ENCODE measurements at regions not wholly inside any gene's neighbourhood (a gene's known extent, or its start where the extent isn't known, plus 50 kb on each side); places are given as distances from the start of the nearest gene placed in this dataset.
"Not testable (repeated sequence)": the region's sequence is repeated elsewhere in the genome, so short reads cannot be mapped to it uniquely, and the experiment has no call there.

- Mint-ChIP-seq H3K27ac (no peak overlapping the region), H3K4me3 (no peak overlapping the region), H3K27me3 (peaks cover 71% of the 10 kb centered on the region), H3K9me3 (no peaks in the 10 kb centered on the region), H3K4me1 (no peaks in the 10 kb centered on the region)
- ATAC-seq (no peak), DNase-seq (no peak)
Observed at GRCh38 chr13:24983094-24983493, 112.8 kb upstream of the PABPC3 start.

- no peak for DNase-seq
Observed at GRCh38 chr13:24984134-24984533, 111.8 kb upstream of the PABPC3 start.

GRCh38 chr13:24985107-24985506 lies 110.8 kb upstream of the PABPC3 start:
- no peak overlapping the region for H3K4me3 Mint-ChIP-seq
- no peak overlapping the region for H3K27ac Mint-ChIP-seq
- DNase-seq (no peak), ATAC-seq (no peak)
- no peaks in the 10 kb centered on the region for H3K9me3 Mint-ChIP-seq
- peaks cover 81% of the 10 kb centered on the region for H3K27me3 Mint-ChIP-seq
- no peaks in the 10 kb centered on the region for H3K4me1 Mint-ChIP-seq

More at GRCh38 chr13:24984134-24984533, 111.8 kb upstream of the PABPC3 start:
- no peaks in the 10 kb centered on the region for H3K4me1 Mint-ChIP-seq
- ATAC-seq = no peak
- H3K9me3 Mint-ChIP-seq = no peaks in the 10 kb centered on the region
- peaks cover 75% of the 10 kb centered on the region for H3K27me3 Mint-ChIP-seq
- H3K27ac Mint-ChIP-seq = no peak overlapping the region
- no peak overlapping the region for H3K4me3 Mint-ChIP-seq

GRCh38 chr13:24985896-24986295 lies 110.0 kb upstream of the PABPC3 start:
- H3K9me3 Mint-ChIP-seq = no peaks in the 10 kb centered on the region
- DNase-seq (no peak), ATAC-seq (no peak)
- H3K27me3 Mint-ChIP-seq = peaks cover 75% of the 10 kb centered on the region
- no peaks in the 10 kb centered on the region for H3K4me1 Mint-ChIP-seq
- H3K4me3 Mint-ChIP-seq = no peak overlapping the region
- H3K27ac Mint-ChIP-seq = no peak overlapping the region

- Mint-ChIP-seq H3K27me3 (peaks cover 75% of the 10 kb centered on the region), H3K9me3 (no peaks in the 10 kb centered on the region), H3K27ac (no peak overlapping the region), H3K4me3 (no peak overlapping the region), H3K4me1 (no peaks in the 10 kb centered on the region)
- no peak for DNase-seq
- no peak for ATAC-seq
Observed at GRCh38 chr13:24986826-24987225, 109.1 kb upstream of the PABPC3 start.

- H3K9me3 Mint-ChIP-seq, H3K4me1 Mint-ChIP-seq, DNase-seq, H3K27ac Mint-ChIP-seq, H3K4me3 Mint-ChIP-seq, ATAC-seq: not testable (repeated sequence)
- peaks cover 48% of the 10 kb centered on the region for H3K27me3 Mint-ChIP-seq
Observed at GRCh38 chr13:24989959-24990358, 106.0 kb upstream of the PABPC3 start.

GRCh38 chr13:24992946-24993345 lies 103.0 kb upstream of the PABPC3 start:
- not testable (repeated sequence) for DNase-seq

GRCh38 chr13:24995225-24995804 lies 100.6 kb upstream of the PABPC3 start:
- DNase-seq = peak; percentile 53 to 56
- Mint-ChIP-seq H3K4me3 (no peak overlapping the region), H3K27ac (peak overlapping the region in 1 of 2 donors; percentile 12), H3K9me3 (no peaks in the 10 kb centered on the region), H3K4me1 (no peaks in the 10 kb centered on the region), H3K27me3 (peaks cover 28% of the 10 kb centered on the region)
- ATAC-seq = peak; percentile 87

More at GRCh38 chr13:24992946-24993345, 103.0 kb upstream of the PABPC3 start:
- peaks cover 27% of the 10 kb centered on the region for H3K27me3 Mint-ChIP-seq
- H3K4me1 Mint-ChIP-seq, H3K9me3 Mint-ChIP-seq, H3K4me3 Mint-ChIP-seq, ATAC-seq, H3K27ac Mint-ChIP-seq: not testable (repeated sequence)

GRCh38 chr13:24997367-24997967 lies 98.5 kb upstream of the PABPC3 start:
- no peak overlapping the region for H3K27ac Mint-ChIP-seq
- no peak overlapping the region for H3K4me3 Mint-ChIP-seq
- H3K4me1 Mint-ChIP-seq = no peaks in the 10 kb centered on the region
- H3K9me3 Mint-ChIP-seq = no peaks in the 10 kb centered on the region
- ATAC-seq = no peak
- DNase-seq = no peak
- H3K27me3 Mint-ChIP-seq = peaks cover 41% of the 10 kb centered on the region

GRCh38 chr13:24998433-24998832 lies 97.5 kb upstream of the PABPC3 start:
- Mint-ChIP-seq H3K4me3 (no peak overlapping the region), H3K9me3 (no peaks in the 10 kb centered on the region), H3K27me3 (peaks cover 50% of the 10 kb centered on the region), H3K27ac (no peak overlapping the region), H3K4me1 (no peaks in the 10 kb centered on the region)
- no peak for ATAC-seq
- no peak for DNase-seq

GRCh38 chr13:25001476-25002206 lies 94.3 kb upstream of the PABPC3 start:
- peaks cover 71% of the 10 kb centered on the region for H3K27me3 Mint-ChIP-seq
- H3K9me3 Mint-ChIP-seq = no peaks in the 10 kb centered on the region

GRCh38 chr13:25002311-25002710 lies 93.6 kb upstream of the PABPC3 start:
- not testable (repeated sequence) for ATAC-seq, H3K9me3 Mint-ChIP-seq, DNase-seq, H3K27ac Mint-ChIP-seq, H3K4me1 Mint-ChIP-seq, H3K4me3 Mint-ChIP-seq
- H3K27me3 Mint-ChIP-seq = peaks cover 78% of the 10 kb centered on the region

More at GRCh38 chr13:25001476-25002206, 94.3 kb upstream of the PABPC3 start:
- ATAC-seq (no peak), DNase-seq (no peak)
- Mint-ChIP-seq H3K27ac (no peak overlapping the region), H3K4me1 (no peaks in the 10 kb centered on the region), H3K4me3 (no peak overlapping the region)

GRCh38 chr13:25004489-25004888 lies 91.4 kb upstream of the PABPC3 start:
- not testable (repeated sequence) for DNase-seq, H3K27ac Mint-ChIP-seq, H3K4me1 Mint-ChIP-seq, ATAC-seq, H3K4me3 Mint-ChIP-seq, H3K9me3 Mint-ChIP-seq
- H3K27me3 Mint-ChIP-seq = peaks cover 89% of the 10 kb centered on the region

GRCh38 chr13:25005050-25005497 lies 90.9 kb upstream of the PABPC3 start:
- ATAC-seq (peak; percentile 72), DNase-seq (peak in 1 of 2 donors; percentile 15)
- H3K4me3 Mint-ChIP-seq, H3K4me1 Mint-ChIP-seq, H3K9me3 Mint-ChIP-seq, H3K27ac Mint-ChIP-seq: not testable (repeated sequence)
- H3K27me3 Mint-ChIP-seq = peaks cover 89% of the 10 kb centered on the region

GRCh38 chr13:25007389-25007788 lies 88.5 kb upstream of the PABPC3 start:
- ATAC-seq, H3K27ac Mint-ChIP-seq, H3K4me1 Mint-ChIP-seq, DNase-seq, H3K9me3 Mint-ChIP-seq, H3K4me3 Mint-ChIP-seq: not testable (repeated sequence)
- H3K27me3 Mint-ChIP-seq = peaks cover 72% of the 10 kb centered on the region

GRCh38 chr13:25014398-25014973 lies 81.5 kb upstream of the PABPC3 start:
- not testable (repeated sequence) for H3K27ac Mint-ChIP-seq, ATAC-seq

More at GRCh38 chr13:25014398-25014973, 81.5 kb upstream of the PABPC3 start:
- H3K9me3 Mint-ChIP-seq, DNase-seq, H3K4me1 Mint-ChIP-seq, H3K4me3 Mint-ChIP-seq: not testable (repeated sequence)
- peaks cover 49% of the 10 kb centered on the region for H3K27me3 Mint-ChIP-seq
